GM19395 (cell line): ENCODE measurements at regions not wholly inside any gene's neighbourhood (a gene's known extent, or its start where the extent isn't known, plus 50 kb on each side); places are given as distances from the start of the nearest gene placed in this dataset.

Experiments
- ATAC-seq: cut with Tn5 transposase; IDR thresholded peaks from one replicate; pipeline ENCODE4 v1.9.1; 2021; ENCODE audit warnings: mild to moderate bottlenecking, moderate library complexity; ENCODE audit not compliant: unreplicated experiment

GRCh38 chr10:125460326-125460725, 222.6 kb downstream of the TEX36 start:
- no peak for ATAC-seq

GRCh38 chr10:125457406-125457805, 225.6 kb downstream of the TEX36 start:
- ATAC-seq: no peak

GRCh38 chr10:125455855-125456254, 227.1 kb downstream of the TEX36 start:
- ATAC-seq: no peak

GRCh38 chr10:125455431-125455830, 227.5 kb downstream of the TEX36 start:
- no peak for ATAC-seq

GRCh38 chr10:125451319-125451718, 231.6 kb downstream of the TEX36 start:
- no peak for ATAC-seq

- no peak for ATAC-seq
Observed at GRCh38 chr10:125450218-125450617, 232.7 kb downstream of the TEX36 start.

GRCh38 chr10:125449571-125449970, 233.4 kb downstream of the TEX36 start:
- no peak for ATAC-seq

- ATAC-seq: no peak
Observed at GRCh38 chr10:125448596-125448995, 234.4 kb downstream of the TEX36 start.

- no peak for ATAC-seq
Observed at GRCh38 chr10:125444790-125445189, 238.2 kb downstream of the TEX36 start.

- ATAC-seq: no peak
Observed at GRCh38 chr10:125442856-125443540, 240.0 kb downstream of the TEX36 start.

- no peak for ATAC-seq
Observed at GRCh38 chr10:125441151-125441550, 241.8 kb downstream of the TEX36 start.

DNA sequence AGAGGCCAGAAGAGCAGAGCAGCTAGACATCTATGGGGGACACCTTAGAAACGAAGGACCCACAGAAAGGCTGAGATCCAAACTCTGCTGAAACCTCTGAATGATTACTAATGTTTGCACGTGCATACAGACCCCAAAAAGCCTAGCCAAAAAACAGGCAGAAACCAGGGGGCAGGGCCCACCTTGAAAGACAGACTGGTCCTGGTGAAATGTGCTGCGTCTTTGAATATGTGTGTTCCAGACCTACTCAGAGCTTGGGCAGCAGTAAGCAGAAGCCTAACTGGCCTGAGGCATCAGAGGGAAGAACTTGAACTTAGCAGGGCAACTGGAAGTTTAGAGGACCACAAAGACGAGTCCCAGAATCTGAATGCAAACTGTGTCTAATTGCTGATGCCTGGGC, 251.8 kb downstream of the TEX36 start:
- no peak for ATAC-seq

GRCh38 chr10:125428054-125428453, 254.9 kb downstream of the TEX36 start:
- ATAC-seq: no peak

DNA sequence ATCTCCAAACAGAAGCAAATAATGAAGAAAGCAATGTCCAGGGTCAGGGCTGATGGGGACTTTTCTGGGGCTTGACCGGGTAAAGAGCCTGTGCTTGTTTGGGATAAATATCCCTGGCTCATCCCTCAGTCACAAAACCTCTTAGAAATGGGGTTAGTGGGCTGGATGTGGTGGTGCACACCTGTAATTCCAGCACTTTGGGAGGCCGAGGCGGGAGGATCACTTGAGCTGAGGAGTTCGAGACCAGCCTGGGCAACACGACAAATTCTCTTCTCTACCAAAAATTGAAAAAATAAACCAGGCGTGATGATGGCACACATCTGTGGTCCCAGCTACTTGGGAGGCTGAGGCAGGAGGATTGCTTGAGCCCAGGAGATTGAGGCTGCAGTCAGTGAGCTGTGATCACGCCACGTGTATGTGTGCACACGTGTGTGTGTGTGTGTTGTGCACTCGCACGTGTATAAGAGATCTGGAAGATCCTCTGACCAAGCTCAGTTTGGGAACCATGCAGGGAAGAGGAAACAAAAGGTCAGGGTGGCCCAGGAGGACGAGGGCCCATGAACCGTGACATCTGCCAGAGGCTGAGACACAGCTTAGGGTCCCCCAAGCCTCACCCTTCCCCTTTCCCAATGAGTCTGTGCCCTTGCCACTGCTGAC, 258.6 kb downstream of the TEX36 start:
- ATAC-seq: no peak

DNA sequence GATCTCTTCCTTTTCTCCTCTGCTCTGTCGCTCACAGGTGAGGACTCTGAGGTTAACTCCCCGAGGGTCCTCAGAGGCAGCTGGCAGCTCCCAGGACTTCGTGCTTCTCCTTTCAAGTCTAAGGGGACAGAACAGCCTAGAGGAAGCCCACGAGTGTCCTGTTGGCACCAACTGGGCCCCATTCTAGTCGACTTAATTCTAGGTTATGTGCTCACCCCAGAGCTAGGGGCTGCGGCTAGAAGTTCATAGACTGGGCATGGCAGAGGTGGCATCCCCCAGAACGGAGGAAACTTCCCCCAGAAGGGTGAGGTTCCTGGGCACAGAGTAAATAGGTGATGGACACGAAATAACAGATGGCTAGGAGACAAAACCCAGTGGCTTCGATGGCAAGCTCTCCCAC, 259.4 kb downstream of the TEX36 start:
- no peak for ATAC-seq

- ATAC-seq: no peak
Observed at GRCh38 chr10:125419831-125420230, 259.5 kb upstream of the CTBP2 start.

DNA sequence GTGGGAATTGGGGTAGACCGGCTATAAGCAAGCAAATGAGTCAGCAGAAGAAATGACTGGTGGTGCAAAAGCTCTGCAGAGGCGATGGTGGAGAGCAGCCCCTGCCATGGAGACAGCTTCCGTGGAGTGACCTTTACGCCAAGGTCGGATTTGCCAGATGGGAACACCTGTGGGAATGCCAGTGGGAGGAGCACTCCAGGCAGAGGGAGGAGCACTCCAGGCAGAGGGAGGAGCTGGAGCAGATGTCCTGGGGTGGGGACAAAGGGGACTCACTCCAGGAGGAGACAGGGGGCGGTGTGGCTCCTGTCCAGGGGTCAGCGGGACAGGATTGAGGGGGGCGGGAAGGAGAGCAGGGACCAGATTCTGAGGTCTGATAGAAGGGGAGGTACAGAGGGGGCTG, 258.8 kb upstream of the CTBP2 start:
- ATAC-seq: no peak

DNA sequence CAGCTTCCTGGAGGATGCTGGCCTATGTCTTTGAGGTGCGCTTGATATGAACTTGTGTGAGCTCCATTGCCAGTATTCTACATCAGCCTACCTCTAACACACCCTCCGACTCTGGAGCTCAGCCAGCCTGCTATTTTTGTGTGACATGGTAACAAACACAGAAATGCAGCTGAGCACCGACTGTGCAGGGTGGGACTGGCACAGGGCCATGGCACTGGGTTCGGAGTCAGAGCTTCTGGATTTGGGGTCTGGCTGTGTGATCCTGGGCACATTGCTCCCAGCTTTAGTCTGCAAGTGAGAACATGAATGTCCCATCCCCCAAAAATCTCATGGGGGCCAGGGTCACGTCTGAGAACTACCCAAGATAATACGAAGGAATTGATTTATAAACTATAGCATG, 257.2 kb upstream of the CTBP2 start:
- no peak for ATAC-seq

DNA sequence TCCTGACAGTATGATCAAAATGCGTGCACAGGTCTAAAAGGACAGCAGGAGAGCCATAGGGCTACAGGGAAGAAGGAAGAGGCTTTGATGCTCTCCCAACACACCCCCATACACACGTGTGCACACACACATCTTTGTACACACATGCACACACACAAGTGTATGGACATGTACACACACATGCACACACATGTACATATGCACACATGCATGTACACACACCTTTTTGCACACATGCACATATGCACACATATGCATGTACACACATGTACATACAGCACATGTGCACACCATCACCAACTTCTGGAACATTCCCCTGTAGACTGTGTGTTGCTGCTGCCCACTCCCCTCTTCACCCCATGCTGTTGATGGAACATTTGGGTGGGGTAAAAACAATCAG, 255.6 kb upstream of the CTBP2 start:
- no peak for ATAC-seq

DNA sequence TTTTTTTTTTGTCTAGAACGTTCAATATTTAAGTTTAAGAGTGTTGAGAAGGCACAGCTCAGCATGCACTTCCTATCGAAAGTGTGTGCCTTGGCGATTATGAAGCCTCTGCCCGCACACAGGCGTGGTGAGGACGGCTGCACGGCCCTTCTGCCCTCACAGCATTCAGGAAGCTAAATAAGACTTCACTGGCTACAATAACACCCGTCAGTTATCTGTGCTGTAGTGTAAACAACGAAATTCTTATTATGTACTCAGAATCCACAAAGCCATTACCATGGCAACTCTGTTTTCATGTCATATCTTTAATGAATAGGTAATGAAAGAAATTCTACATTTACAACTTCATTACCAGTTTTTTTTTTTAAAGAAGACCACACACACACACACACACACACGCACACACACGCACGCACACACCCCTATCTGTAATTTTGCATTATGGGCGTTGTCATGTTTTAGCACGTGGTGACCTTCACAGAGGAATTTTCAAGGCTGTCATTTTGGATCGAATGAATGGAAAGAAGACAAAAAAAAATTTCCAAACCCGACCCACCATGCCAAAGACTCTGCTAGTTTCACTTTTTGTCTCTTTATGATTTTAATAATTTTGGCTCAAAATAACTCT, 254.8 kb upstream of the CTBP2 start:
- ATAC-seq: no peak

GRCh38 chr10:125411724-125412123, 251.4 kb upstream of the CTBP2 start:
- no peak for ATAC-seq

DNA sequence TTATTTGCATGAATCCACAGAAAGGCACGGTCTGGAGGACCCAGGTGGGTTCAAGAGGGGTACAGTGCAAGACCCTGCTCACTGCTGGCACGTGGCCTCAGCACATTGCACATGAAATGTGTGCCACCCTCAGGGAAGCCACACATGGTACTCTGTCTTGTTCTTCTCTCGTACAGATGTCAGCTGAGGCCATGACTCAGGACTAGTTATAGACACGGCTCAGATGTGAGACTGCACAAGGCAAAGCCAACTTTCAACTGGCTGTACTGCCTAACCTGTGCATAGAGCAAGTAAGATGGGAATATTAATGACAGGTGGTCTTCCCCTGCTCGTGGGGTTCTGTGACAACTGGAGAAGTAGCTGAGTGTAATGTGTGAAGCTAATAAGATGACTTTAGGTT, 249.4 kb upstream of the CTBP2 start:
- ATAC-seq: no peak
